HepG2 (cell line): ENCODE measurements at regions not wholly inside any gene's neighbourhood (a gene's known extent, or its start where the extent isn't known, plus 50 kb on each side); places are given as distances from the start of the nearest gene placed in this dataset.

Experiments
- ATAC-seq: fragments of 200-7000 bp; cut with Tn5 transposase; 3 replicates; pipeline ENCODE4 v1.9.1; 2020; ENCODE audit warnings: mild to moderate bottlenecking, moderate library complexity
- BruUV-seq: library from RNA; stranded (reverse); fragments of 400-500 nt; replicated peaks from 2 replicates; lab custom pipeline; 2021; lab: Mats Ljungman, UMichigan
- CTCF ChIA-PET: fragments of 300-600 bp; formaldehyde crosslinking; extraction: SDS; loops from one replicate; lab custom pipeline; 2021; ENCODE audit warnings: low total read pairs, inconsistent platforms, low intra/inter-chr PET ratio; lab: Yijun Ruan, JAX
- POLR2A ChIA-PET: fragments of 350-600 bp; sonication (Branson Sonifier 250); formaldehyde crosslinking; loops from one replicate; lab custom pipeline; 2020; ENCODE audit warnings: antibody characterized with exemption, inconsistent platforms; lab: Yijun Ruan, JAX
- DNase-seq: peaks from one replicate; pipeline ENCODE4 v3.0.0-alpha.2; 2015; ENCODE audit warnings: low spot score
- FAIRE-seq: peaks from 3 replicates; lab custom pipeline; 2011; peaks lifted over from hg19 to GRCh38; lab: Jason Lieb, UNC
- H2AFZ ChIP-seq: one replicate; pipeline ENCODE4 v1.6.1; 2011; ENCODE audit warnings: low read length, inconsistent platforms
- H3K27ac ChIP-seq: fragments of 300-600 bp; 3 replicates; pipeline ENCODE4 v1.8.0; 2011; ENCODE audit warnings: mixed run types, mild to moderate bottlenecking, mixed read lengths, low read length, inconsistent platforms; ENCODE audit not compliant: insufficient read depth; ENCODE audit errors: extremely low read length
- H3K27me3 ChIP-seq, 2 experiments: fragments of 200-600 bp in 1 of 2; 2 replicates in 1 of 2; 3 replicates in 1 of 2; pipeline versions ENCODE4 v1.6.0 to v1.8.0; 2011; ENCODE audit warnings: low read length in 2 of 2, mild to moderate bottlenecking in 2 of 2, moderate library complexity in 2 of 2, inconsistent platforms in 1 of 2; ENCODE audit not compliant: insufficient read depth in 2 of 2, control insufficient read depth in 1 of 2
- H3K36me3 ChIP-seq, 2 experiments: fragments of 200-600 bp in 1 of 2; replicated peaks in 1 of 2; 2 replicates in 1 of 2; 3 replicates in 1 of 2; pipeline versions ENCODE4 v1.5.1 to v1.8.0; 2011; ENCODE audit warnings: low read length in 2 of 2, inconsistent platforms in 1 of 2; ENCODE audit not compliant: insufficient read depth in 2 of 2, control insufficient read depth in 1 of 2
- H3K4me1 ChIP-seq: 2 replicates; pipeline ENCODE4 v1.5.1; 2012; ENCODE audit warnings: low read length, inconsistent platforms; ENCODE audit not compliant: insufficient read depth
- H3K4me2 ChIP-seq: 2 replicates; pipeline ENCODE4 v1.6.0; 2011; ENCODE audit warnings: low read depth, low read length, inconsistent platforms
- H3K4me3 ChIP-seq, 3 experiments: fragments of 200-600 bp in 1 of 3; sonication (generic), shearing (Covaris generic) in 1 of 3; replicated peaks in 1 of 3; 2 replicates each; pipeline ENCODE4 v1.5.1; 2011 to 2016; ENCODE audit warnings: low read length in 3 of 3, inconsistent platforms in 2 of 3, low read depth in 2 of 3, mild to moderate bottlenecking in 2 of 3, control low read depth in 1 of 3, mixed read lengths in 1 of 3; ENCODE audit not compliant: insufficient read depth in 1 of 3
- H3K79me2 ChIP-seq: one replicate; pipeline ENCODE4 v1.6.1; 2011; ENCODE audit warnings: low read length, inconsistent platforms; ENCODE audit not compliant: insufficient read depth
- H3K9ac ChIP-seq: 2 replicates; pipeline ENCODE4 v1.6.0; 2011; ENCODE audit warnings: mild to moderate bottlenecking, low read depth, low read length, inconsistent platforms; ENCODE audit not compliant: insufficient read depth
- H3K9me3 ChIP-seq: 2 replicates; pipeline ENCODE4 v1.5.1; 2012; ENCODE audit warnings: mild to moderate bottlenecking, low read length
- H4K20me1 ChIP-seq: 2 replicates; pipeline ENCODE4 v1.6.0; 2011; ENCODE audit warnings: inconsistent platforms, mild to moderate bottlenecking, low read length, moderate library complexity; ENCODE audit not compliant: insufficient read depth
- HMGXB3 ChIP-seq: sonication (generic); formaldehyde crosslinking; IDR thresholded peaks from 2 replicates; pipeline ENCODE4 v1.4.0; 2020; ENCODE audit warnings: missing genetic modification reagents, borderline replicate concordance
- ONECUT2 ChIP-seq: sonication (generic); formaldehyde crosslinking; IDR thresholded peaks from 2 replicates; pipeline ENCODE4 v1.4.0; 2020; ENCODE audit warnings: missing genetic modification reagents
- RFX3 ChIP-seq: IDR thresholded peaks from 2 replicates; pipeline ENCODE4 v1.6.1; 2016; ENCODE audit warnings: missing biosample characterization, missing genetic modification reagents
- SP5 ChIP-seq: IDR thresholded peaks from 2 replicates; pipeline ENCODE4 v1.6.1; 2016; ENCODE audit warnings: low read depth, borderline replicate concordance
- ZMYM3 ChIP-seq: sonication (generic); formaldehyde crosslinking; IDR thresholded peaks from 2 replicates; pipeline ENCODE4 v1.5.1; 2020; ENCODE audit warnings: mild to moderate bottlenecking, missing genetic modification reagents
- ZNF180 ChIP-seq: sonication (generic); formaldehyde crosslinking; IDR thresholded peaks from 2 replicates; pipeline ENCODE4 v1.4.0; 2020; ENCODE audit warnings: low read depth, missing genetic modification reagents, borderline replicate concordance
- ZNF251 ChIP-seq: sonication (generic); formaldehyde crosslinking; IDR thresholded peaks from 2 replicates; pipeline ENCODE4 v1.9.0; 2021; ENCODE audit warnings: mild to moderate bottlenecking, missing genetic modification reagents
- ZNF276 ChIP-seq: sonication (generic); formaldehyde crosslinking; IDR thresholded peaks from 2 replicates; pipeline ENCODE4 v1.4.0; 2020; ENCODE audit warnings: mild to moderate bottlenecking, low read depth, missing genetic modification reagents
- ZNF441 ChIP-seq: sonication (generic); formaldehyde crosslinking; IDR thresholded peaks from 2 replicates; pipeline ENCODE4 v1.7.0; 2021; ENCODE audit warnings: missing genetic modification reagents, borderline replicate concordance
- ZNF557 ChIP-seq: sonication (generic); formaldehyde crosslinking; IDR thresholded peaks from 2 replicates; pipeline ENCODE4 v1.4.0; 2020; ENCODE audit warnings: missing genetic modification reagents
- ZNF615 ChIP-seq: sonication (generic); formaldehyde crosslinking; IDR thresholded peaks from 2 replicates; pipeline ENCODE4 v1.5.0; 2020; ENCODE audit warnings: mild to moderate bottlenecking, missing genetic modification reagents, borderline replicate concordance
- ZNF674 ChIP-seq: sonication (generic); formaldehyde crosslinking; IDR thresholded peaks from 2 replicates; pipeline ENCODE4 v1.5.0; 2020; ENCODE audit warnings: low read depth, mild to moderate bottlenecking, missing genetic modification reagents
- WGBS: methylation state at CpG from one replicate; pipeline ENCODE4 v1.1.6; 2017; ENCODE audit warnings: low lambda C conversion rate; 5-methylcytosine and 5-hydroxymethylcytosine counted together
- in situ Hi-C: cut with HindIII; loops from 2 replicates; pipeline ENCODE4 v1.10.0; 2017; ENCODE audit warnings: low pct_unique_long_range_greater_than_20kb; ENCODE audit not compliant: extremely low pct_ligation_motif_present
- intact Hi-C: fragments of 100-400 bp; cut with micrococcal nuclease; formaldehyde crosslinking; loops from one replicate; pipeline ENCODE4 v1.10.0; 2022; ENCODE audit not compliant: unreplicated experiment

GRCh38 chr10:78173360-78174015 is 139.8 kb downstream of the RPS24 start (continued):
- no peak for TF ChIP-seq HMGXB3 (CRISPR knock-in tag)
- no peak for TF ChIP-seq ZNF674 (CRISPR knock-in tag)

- intact Hi-C loops = no loop called here
- FAIRE-seq = no peak
- BruUV-seq = no TSS peak
Measured at GRCh38 chr10:78175444-78176015, 141.9 kb downstream of the RPS24 start.

More at GRCh38 chr10:78175444-78176015, 141.9 kb downstream of the RPS24 start:
- Histone ChIP-seq H3K9me3 (no peaks in the 10 kb centered on the region), H4K20me1 (no peaks in the 10 kb centered on the region), H3K4me3 (no peak overlapping the region), H3K79me2 (no peaks in the 10 kb centered on the region), H2AFZ (no peak overlapping the region), H3K4me1 (peaks cover 12% of the 10 kb centered on the region), H3K9ac (no peak overlapping the region), H3K27ac (no peak overlapping the region), H3K4me2 (no peak overlapping the region), H3K36me3 (no peaks in the 10 kb centered on the region), H3K27me3 (peaks cover 0 to 42% of the 10 kb centered on the region in 2 experiments; a peak in 3 of 5 replicates)
- TF ChIP-seq ZNF557 (CRISPR knock-in tag) = no peak
- TF ChIP-seq ZNF276 = no peak
- TF ChIP-seq ONECUT2 (CRISPR knock-in tag) = no peak
- no peak for TF ChIP-seq ZMYM3 (CRISPR knock-in tag)
- TF ChIP-seq SP5 (CRISPR knock-in tag) = no peak
- TF ChIP-seq ZNF180 (CRISPR knock-in tag) = no peak
- TF ChIP-seq ZNF441 (CRISPR knock-in tag) = no peak
- no peak for TF ChIP-seq ZNF251 (CRISPR knock-in tag)
- TF ChIP-seq ZNF615 (CRISPR knock-in tag) = no peak
- no peak for TF ChIP-seq RFX3
- DNase-seq (no peak), ATAC-seq (no peak)
- CTCF ChIA-PET = no interaction called here
- in situ Hi-C loops = no loop called here
- POLR2A ChIA-PET = no interaction called here
- 36% methylated on average over 5 of the region's 5 CpGs for whole genome bisulfite sequencing
